Nephron progenitor cell (in vitro differentiated cells): ENCODE measurements at regions not wholly inside any gene's neighbourhood (a gene's known extent, or its start where the extent isn't known, plus 50 kb on each side); places are given as distances from the start of the nearest gene placed in this dataset.

Source experiments
- DNase-seq: peaks from one replicate; pipeline ENCODE4 v3.0.0; 2021
- H3K27ac Mint-ChIP-seq: 2 replicates; pipeline ENCODE4 v1.8.0; 2021; ENCODE audit warnings: mild to moderate bottlenecking, moderate library complexity, mixed read lengths
- H3K27me3 Mint-ChIP-seq: 2 replicates; pipeline ENCODE4 v1.8.0; 2021; ENCODE audit warnings: mild to moderate bottlenecking, low read depth, mixed read lengths; ENCODE audit not compliant: poor library complexity
- H3K36me3 Mint-ChIP-seq: 2 replicates; pipeline ENCODE4 v1.8.0; 2021; ENCODE audit warnings: low read depth, mixed read lengths
- H3K4me1 Mint-ChIP-seq: 2 replicates; pipeline ENCODE4 v1.8.0; 2021; ENCODE audit warnings: mixed read lengths
- H3K4me3 Mint-ChIP-seq: 2 replicates; pipeline ENCODE4 v1.8.0; 2021; ENCODE audit warnings: mild to moderate bottlenecking, moderate library complexity, mixed read lengths
- H3K9me3 Mint-ChIP-seq: 2 replicates; pipeline ENCODE4 v1.8.0; 2021; ENCODE audit warnings: mild to moderate bottlenecking, moderate library complexity, mixed read lengths
- CTCF ChIP-seq: fragments of 200-600 bp; sonication (generic); IDR thresholded peaks from 2 replicates; pipeline ENCODE4 v1.5.0; 2021; ENCODE audit warnings: antibody characterized with exemption

GRCh38 chr21:34022627-34023335 is 50.6 kb upstream of the MRPS6 start:
- no peak for DNase-seq
- TF ChIP-seq CTCF = no peak
- H3K9me3 Mint-ChIP-seq = peaks cover 19% of the 10 kb centered on the region
- no peaks in the 10 kb centered on the region for H3K27me3 Mint-ChIP-seq
- H3K36me3 Mint-ChIP-seq = peaks cover 4% of the 10 kb centered on the region
- peaks cover 15% of the 10 kb centered on the region for H3K4me1 Mint-ChIP-seq
- H3K27ac Mint-ChIP-seq = no peak overlapping the region
- H3K4me3 Mint-ChIP-seq = no peak overlapping the region

- Mint-ChIP-seq H3K4me1 (peaks cover 15% of the 10 kb centered on the region), H3K27me3 (no peaks in the 10 kb centered on the region), H3K4me3 (no peak overlapping the region), H3K27ac (peak overlapping the region; percentile 12), H3K36me3 (peaks cover 4% of the 10 kb centered on the region), H3K9me3 (peaks cover 17% of the 10 kb centered on the region)
- no peak for TF ChIP-seq CTCF
- DNase-seq = no peak
Observed at GRCh38 chr21:34021726-34022125, 51.7 kb upstream of the MRPS6 start.

- Mint-ChIP-seq H3K9me3 (peaks cover 17% of the 10 kb centered on the region), H3K27me3 (no peaks in the 10 kb centered on the region), H3K27ac (no peak overlapping the region), H3K36me3 (peaks cover 4% of the 10 kb centered on the region), H3K4me1 (peaks cover 15% of the 10 kb centered on the region), H3K4me3 (no peak overlapping the region)
- DNase-seq = no peak
- TF ChIP-seq CTCF = no peak
Observed at GRCh38 chr21:34020983-34021553, 52.3 kb upstream of the MRPS6 start.

GRCh38 chr21:34020005-34020847 is 53.2 kb upstream of the MRPS6 start:
- Mint-ChIP-seq H3K4me1 (peaks cover 15% of the 10 kb centered on the region), H3K36me3 (peaks cover 4% of the 10 kb centered on the region), H3K9me3 (peaks cover 25% of the 10 kb centered on the region), H3K27me3 (peaks cover 3% of the 10 kb centered on the region), H3K4me3 (no peak overlapping the region), H3K27ac (no peak overlapping the region)
- TF ChIP-seq CTCF = no peak
- no peak for DNase-seq

GRCh38 chr21:34019402-34019801 is 54.0 kb upstream of the MRPS6 start:
- Mint-ChIP-seq H3K4me3 (no peak overlapping the region), H3K27me3 (peaks cover 3% of the 10 kb centered on the region), H3K9me3 (peaks cover 33% of the 10 kb centered on the region), H3K4me1 (peaks cover 15% of the 10 kb centered on the region), H3K27ac (no peak overlapping the region), H3K36me3 (peaks cover 10% of the 10 kb centered on the region)
- no peak for TF ChIP-seq CTCF
- DNase-seq = no peak
